HCT116 (cell line): ENCODE measurements at regions not wholly inside any gene's neighbourhood (a gene's known extent, or its start where the extent isn't known, plus 50 kb on each side); places are given as distances from the start of the nearest gene placed in this dataset.

Experiments used
- ATAC-seq: fragments of 200-7000 bp; cut with Tn5 transposase; 2 replicates; pipeline ENCODE4 v1.9.1; 2020; ENCODE audit warnings: mild to moderate bottlenecking, moderate library complexity
- BruUV-seq: library from RNA; stranded (reverse); fragments of 400-500 nt; replicated peaks from 2 replicates; lab custom pipeline; 2021; lab: Mats Ljungman, UMichigan
- CTCF ChIA-PET: fragments of 300-600 bp; sonication (Branson Sonifier 250); formaldehyde crosslinking; loops from one replicate; lab custom pipeline; 2021; ENCODE audit warnings: antibody characterized with exemption; lab: Charles Lee
- POLR2A ChIA-PET: fragments of 300-600, 350-600 bp; sonication (Branson Sonifier 250); formaldehyde crosslinking; loops from one replicate; lab custom pipeline; 2021; ENCODE audit warnings: antibody characterized with exemption; lab: Charles Lee
- RAD21 ChIA-PET, 2 experiments: fragments of 300-600 bp; sonication (Branson Sonifier 250); formaldehyde crosslinking; loops; one replicate each; lab custom pipeline; 2023; ENCODE audit warnings: low total read pairs in 2 of 2; ENCODE audit not compliant: uncharacterized antibody in 2 of 2, unreplicated experiment in 2 of 2, low non-redundant PET in 1 of 2; lab: Charles Lee
- DNase-seq: peaks from one replicate; pipeline ENCODE4 v3.0.0-alpha.2; 2010; ENCODE audit warnings: low read depth, low spot score
- H2AFZ ChIP-seq: fragments of 200-600 bp; shearing (Covaris generic), sonication (generic); 2 replicates; pipeline ENCODE4 v1.6.1; 2017; ENCODE audit warnings: low read depth, mixed run types, mixed read lengths, antibody characterized with exemption, low read length; ENCODE audit not compliant: poor library complexity, severe bottlenecking
- H3K27ac ChIP-seq: 2 replicates; pipeline ENCODE4 v1.5.1; 2012; ENCODE audit warnings: low read depth, low read length
- H3K27me3 ChIP-seq: fragments of 200-600 bp; sonication (generic); 2 replicates; pipeline ENCODE4 v1.6.1; 2016; ENCODE audit warnings: mixed run types, low read length, mixed read lengths; ENCODE audit not compliant: insufficient read depth
- H3K36me3 ChIP-seq, 2 experiments: fragments of 200-500 bp in 1 of 2; fragments of 200-600 bp in 1 of 2; sonication (Bioruptor generic) in 1 of 2; sonication (generic) in 1 of 2; 2 replicates each; pipeline versions ENCODE4 v1.5.1 to v1.6.1; 2014 to 2016; ENCODE audit warnings: low read length in 2 of 2, inconsistent platforms in 1 of 2, mixed read lengths in 1 of 2, mixed run types in 1 of 2; ENCODE audit not compliant: insufficient read depth in 2 of 2, control insufficient read depth in 1 of 2
- H3K4me1 ChIP-seq, 2 experiments: fragments of 200-600 bp in 1 of 2; sonication (generic) in 1 of 2; 2 replicates each; pipeline versions ENCODE4 v1.5.1 to v1.6.1; 2012 to 2017; ENCODE audit warnings: low read length in 2 of 2, inconsistent platforms in 1 of 2, mild to moderate bottlenecking in 1 of 2, mixed read lengths in 1 of 2, mixed run types in 1 of 2, moderate library complexity in 1 of 2; ENCODE audit not compliant: insufficient read depth in 2 of 2, control insufficient read depth in 1 of 2
- H3K4me2 ChIP-seq: fragments of 200-600 bp; sonication (generic); 2 replicates; pipeline ENCODE4 v1.6.1; 2017; ENCODE audit warnings: mixed run types, low read length, mixed read lengths
- H3K4me3 ChIP-seq, 2 experiments: fragments of 200-600 bp in 1 of 2; sonication (generic) in 1 of 2; replicated peaks in 1 of 2; 2 replicates each; pipeline ENCODE4 v1.5.1; 2011 to 2016; ENCODE audit warnings: low read length in 2 of 2, control low read depth in 1 of 2, low read depth in 1 of 2, mild to moderate bottlenecking in 1 of 2, mixed read lengths in 1 of 2, mixed run types in 1 of 2
- H3K79me2 ChIP-seq: fragments of 200-600 bp; sonication (generic); 2 replicates; pipeline ENCODE4 v1.6.1; 2017; ENCODE audit warnings: mild to moderate bottlenecking, mixed run types, low read length, moderate library complexity, mixed read lengths; ENCODE audit not compliant: insufficient read depth
- H3K9ac ChIP-seq: fragments of 200-600 bp; sonication (generic); 2 replicates; pipeline ENCODE4 v1.6.1; 2016; ENCODE audit warnings: low read length, mixed read lengths
- H3K9me2 ChIP-seq: fragments of 200-600 bp; sonication (generic), shearing (Covaris generic); 2 replicates; pipeline ENCODE4 v1.6.1; 2017; ENCODE audit warnings: mixed run types, mild to moderate bottlenecking, moderate library complexity; ENCODE audit not compliant: insufficient read depth
- H3K9me3 ChIP-seq, 2 experiments: fragments of 200-500 bp in 1 of 2; fragments of 200-600 bp in 1 of 2; sonication (Bioruptor generic) in 1 of 2; sonication (generic) in 1 of 2; 2 replicates each; pipeline ENCODE4 v1.6.1; 2014 to 2017; ENCODE audit warnings: low read length in 2 of 2, mixed read lengths in 2 of 2, inconsistent platforms in 1 of 2, low read depth in 1 of 2, mild to moderate bottlenecking in 1 of 2, mixed run types in 1 of 2, moderate library complexity in 1 of 2; ENCODE audit not compliant: control insufficient read depth in 1 of 2, insufficient read depth in 1 of 2
- H4K20me1 ChIP-seq: fragments of 200-600 bp; sonication (generic), shearing (Covaris generic); 2 replicates; pipeline ENCODE4 v1.6.1; 2017; ENCODE audit warnings: mixed run types, mild to moderate bottlenecking, moderate library complexity; ENCODE audit not compliant: insufficient read depth
- CTCF ChIP-seq, 3 experiments: fragments of 200-600 bp in 1 of 3; sonication (generic) in 1 of 3; IDR thresholded peaks in 2 of 3; conservative IDR thresholded peaks in 1 of 3; 2 replicates each; pipeline ENCODE4 v1.5.1; 2012 to 2017; ENCODE audit warnings: low read depth in 2 of 3, low read length in 2 of 3, antibody characterized with exemption in 1 of 3, borderline replicate concordance in 1 of 3, control low read depth in 1 of 3, mild to moderate bottlenecking in 1 of 3, mixed read lengths in 1 of 3, mixed run types in 1 of 3, moderate library complexity in 1 of 3; ENCODE audit not compliant: insufficient read depth in 1 of 3
- EGR1 ChIP-seq: IDR thresholded peaks from 2 replicates; pipeline ENCODE4 v1.6.1; 2012; ENCODE audit warnings: low read depth
- ELF1 ChIP-seq: IDR thresholded peaks from 2 replicates; pipeline ENCODE4 v1.6.1; 2012; ENCODE audit warnings: low read depth, borderline replicate concordance
- EZH2phosphoT487 ChIP-seq: fragments of 200-600 bp; IDR thresholded peaks from 2 replicates; pipeline ENCODE4 v1.6.1; 2018; ENCODE audit warnings: antibody characterized with exemption, borderline replicate concordance
- FOSL1 ChIP-seq: IDR thresholded peaks from 2 replicates; pipeline ENCODE4 v1.6.1; 2012; ENCODE audit warnings: low read depth
- JUND ChIP-seq: IDR thresholded peaks from 2 replicates; pipeline ENCODE4 v1.6.1; 2012
- POLR2A ChIP-seq: IDR thresholded peaks from 2 replicates; pipeline ENCODE4 v1.7.0; 2011; ENCODE audit warnings: borderline replicate concordance; ENCODE audit not compliant: insufficient read depth, insufficient read length; ENCODE audit errors: extremely low read depth
- POLR2AphosphoS5 ChIP-seq: IDR thresholded peaks from 2 replicates; pipeline ENCODE4 v1.6.1; 2011; ENCODE audit warnings: mild to moderate bottlenecking, low read depth, low read length, moderate library complexity
- RAD21 ChIP-seq: IDR thresholded peaks from 2 replicates; pipeline ENCODE4 v1.6.1; 2012; ENCODE audit warnings: low read depth, mild to moderate bottlenecking
- REST ChIP-seq: IDR thresholded peaks from 2 replicates; pipeline ENCODE4 v1.6.1; 2012; ENCODE audit warnings: low read depth
- SIN3A ChIP-seq: IDR thresholded peaks from 2 replicates; pipeline ENCODE4 v1.6.1; 2012; ENCODE audit warnings: low read depth
- SRF ChIP-seq: IDR thresholded peaks from 2 replicates; pipeline ENCODE4 v1.6.1; 2012; ENCODE audit warnings: low read depth
- YY1 ChIP-seq: IDR thresholded peaks from 2 replicates; pipeline ENCODE4 v1.6.1; 2011; ENCODE audit warnings: low read length, low read depth, moderate library complexity, mild to moderate bottlenecking; ENCODE audit not compliant: insufficient replicate concordance; ENCODE audit errors: extremely low read depth
- ZFX ChIP-seq: fragments of 450-650 bp; IDR thresholded peaks from 2 replicates; pipeline ENCODE4 v1.6.1; 2017
- ZNF274 ChIP-seq: fragments of 200-500 bp; sonication (Bioruptor generic); IDR thresholded peaks from 2 replicates; pipeline ENCODE4 v1.6.1; 2014; ENCODE audit warnings: mild to moderate bottlenecking, low read depth, low read length, inconsistent platforms
- intact Hi-C: fragments of 100-400 bp; cut with micrococcal nuclease; formaldehyde crosslinking; loops from 2 replicates; pipeline ENCODE4 v1.10.0; 2022
- TF ChIP-seq, protein P1 (sequence below): IDR thresholded peaks from 2 replicates; pipeline ENCODE4 v1.6.1; 2012

DNA sequence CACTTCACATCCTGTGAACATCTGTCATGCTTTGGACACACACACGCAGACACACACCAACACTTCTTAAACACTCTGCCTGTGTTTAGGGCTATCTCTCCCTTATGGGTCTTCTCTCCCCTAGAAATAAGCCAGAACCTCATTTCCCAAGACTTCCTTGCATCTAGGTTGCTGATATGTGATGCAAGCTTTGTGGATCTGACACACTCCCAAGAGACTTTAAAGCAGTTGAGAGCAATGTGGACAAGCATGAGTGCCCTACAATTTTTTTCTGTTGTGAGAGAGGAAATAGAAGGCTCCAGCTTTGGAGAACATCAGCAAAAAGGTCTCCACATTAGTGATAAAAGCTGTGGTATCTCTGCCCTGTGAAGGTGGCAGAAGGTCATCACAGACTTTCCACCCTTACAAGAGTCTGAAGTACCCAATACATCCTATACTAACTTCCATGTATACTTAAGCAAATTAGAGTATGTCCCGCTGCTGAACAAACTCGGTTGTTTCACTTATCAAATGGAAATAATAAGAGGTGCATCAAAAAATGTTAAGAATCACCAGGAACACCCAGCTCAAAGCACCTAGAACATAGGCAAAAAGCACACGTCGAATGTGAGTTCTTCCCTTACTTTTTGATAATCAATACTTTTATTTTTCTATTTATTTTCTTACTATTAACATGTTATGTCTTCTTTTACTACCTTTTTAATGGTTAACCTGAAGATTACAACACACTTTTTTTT is 267.6 kb downstream of the SETD4 start:
- Histone ChIP-seq H3K9ac (no peak overlapping the region), H3K27me3 (no peaks in the 10 kb centered on the region), H2AFZ (no peak overlapping the region), H3K79me2 (no peaks in the 10 kb centered on the region), H4K20me1 (no peaks in the 10 kb centered on the region), H3K4me3 (no peak overlapping the region), H3K36me3 (no peaks in the 10 kb centered on the region), H3K4me2 (no peak overlapping the region), H3K27ac (no peak overlapping the region), H3K9me3 (no peaks in the 10 kb centered on the region), H3K4me1 (no peaks in the 10 kb centered on the region; a peak in 1 of 4 replicates), H3K9me2 (no peaks in the 10 kb centered on the region)
- ATAC-seq (no peak), DNase-seq (no peak)
- intact Hi-C loops, result no loop called here
- ChIA-PET RAD21 (no interaction called here), CTCF (no interaction called here), POLR2A (no interaction called here)
- no peak for TF ChIP-seq JUND
- no peak for TF ChIP-seq YY1
- TF ChIP-seq POLR2AphosphoS5, result no peak
- TF ChIP-seq ELF1, result no peak
- TF ChIP-seq EGR1, result no peak
- no peak for TF ChIP-seq ZNF274
- TF ChIP-seq, protein P1, sequence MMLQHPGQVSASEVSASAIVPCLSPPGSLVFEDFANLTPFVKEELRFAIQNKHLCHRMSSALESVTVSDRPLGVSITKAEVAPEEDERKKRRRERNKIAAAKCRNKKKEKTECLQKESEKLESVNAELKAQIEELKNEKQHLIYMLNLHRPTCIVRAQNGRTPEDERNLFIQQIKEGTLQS, result no peak
- TF ChIP-seq CTCF (IDR thresholded peaks at IDR 0.05 in 2 of 3, conservative IDR thresholded peaks at IDR 0.05 in 1 of 3; ENCODE audit: borderline replicate concordance in 1 of 3, insufficient read depth in 1 of 3, low read depth in 2 of 3, low read length in 2 of 3), result no peak
- no peak for TF ChIP-seq SIN3A
- TF ChIP-seq FOSL1, result no peak
- TF ChIP-seq EZH2phosphoT487, result no peak
- TF ChIP-seq RAD21, result no peak
- no peak for TF ChIP-seq REST
- no peak for TF ChIP-seq SRF
- TF ChIP-seq ZFX, result no peak
- no peak for TF ChIP-seq POLR2A
- BruUV-seq, result no TSS peak
